PC-3 (cell line): ENCODE measurements at regions not wholly inside any gene's neighbourhood (a gene's known extent, or its start where the extent isn't known, plus 50 kb on each side); places are given as distances from the start of the nearest gene placed in this dataset.

Experiments used
- CTCF ChIP-seq: fragments of 300-600 bp; sonication (generic); conservative IDR thresholded peaks from 2 replicates; pipeline ENCODE4 v1.5.1; 2017; ENCODE audit warnings: antibody characterized with exemption, low read depth, mild to moderate bottlenecking, low read length
- EZH2 ChIP-seq: fragments of 300-600 bp; sonication (generic); IDR thresholded peaks from one replicate; pipeline ENCODE4 v1.6.1; 2017; ENCODE audit warnings: antibody characterized with exemption, mild to moderate bottlenecking, low read length; ENCODE audit not compliant: unreplicated experiment
- EZH2phosphoT487 ChIP-seq: fragments of 300-600 bp; sonication (generic); IDR thresholded peaks from 2 replicates; pipeline ENCODE4 v1.6.1; 2018; ENCODE audit warnings: mild to moderate bottlenecking, antibody characterized with exemption, low read length, borderline replicate concordance

- no peak for TF ChIP-seq CTCF
- no peak for TF ChIP-seq EZH2
- no peak for TF ChIP-seq EZH2phosphoT487
Measured at GRCh38 chr15:95035106-95035505, 803.7 kb downstream of the MCTP2 start.
